ENCODE measurements at regions not wholly inside any gene's neighbourhood (a gene's known extent, or its start where the extent isn't known, plus 50 kb on each side); places are given as distances from the start of the nearest gene placed in this dataset.

DNA sequence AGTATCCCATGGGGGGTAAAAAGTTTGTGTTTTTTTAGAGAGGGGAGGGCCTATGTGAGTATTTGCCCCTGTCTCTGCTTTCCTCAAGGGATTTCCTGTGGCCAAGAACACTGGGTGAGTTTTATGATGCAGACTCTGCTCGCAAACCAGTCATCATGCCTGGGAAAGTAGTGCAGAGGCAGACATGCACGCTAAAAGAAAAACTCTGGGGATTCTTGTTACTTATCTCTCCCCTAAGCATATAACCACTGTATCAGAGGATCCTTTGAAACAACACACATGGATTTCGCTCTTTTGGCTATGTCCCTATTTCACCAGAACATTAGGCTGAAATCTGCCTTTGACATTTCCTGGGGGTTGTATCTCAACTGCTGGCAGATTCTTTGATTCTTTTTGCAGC, 1845.8 kb upstream of the SEL1L start:
- H3K4me3 ChIP-seq (ENCODE audit: low read depth, low read length), result no peak overlapping the region
- TF ChIP-seq, protein P1, sequence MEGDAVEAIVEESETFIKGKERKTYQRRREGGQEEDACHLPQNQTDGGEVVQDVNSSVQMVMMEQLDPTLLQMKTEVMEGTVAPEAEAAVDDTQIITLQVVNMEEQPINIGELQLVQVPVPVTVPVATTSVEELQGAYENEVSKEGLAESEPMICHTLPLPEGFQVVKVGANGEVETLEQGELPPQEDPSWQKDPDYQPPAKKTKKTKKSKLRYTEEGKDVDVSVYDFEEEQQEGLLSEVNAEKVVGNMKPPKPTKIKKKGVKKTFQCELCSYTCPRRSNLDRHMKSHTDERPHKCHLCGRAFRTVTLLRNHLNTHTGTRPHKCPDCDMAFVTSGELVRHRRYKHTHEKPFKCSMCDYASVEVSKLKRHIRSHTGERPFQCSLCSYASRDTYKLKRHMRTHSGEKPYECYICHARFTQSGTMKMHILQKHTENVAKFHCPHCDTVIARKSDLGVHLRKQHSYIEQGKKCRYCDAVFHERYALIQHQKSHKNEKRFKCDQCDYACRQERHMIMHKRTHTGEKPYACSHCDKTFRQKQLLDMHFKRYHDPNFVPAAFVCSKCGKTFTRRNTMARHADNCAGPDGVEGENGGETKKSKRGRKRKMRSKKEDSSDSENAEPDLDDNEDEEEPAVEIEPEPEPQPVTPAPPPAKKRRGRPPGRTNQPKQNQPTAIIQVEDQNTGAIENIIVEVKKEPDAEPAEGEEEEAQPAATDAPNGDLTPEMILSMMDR (IDR thresholded peaks at IDR 0.05; ENCODE audit: insufficient read depth, low read length, severe bottlenecking), result no peak
- FAIRE-seq (peak; percentile 7), DNase-seq (ENCODE audit: low read depth) (no peak)
- H3K27me3 ChIP-seq (ENCODE audit: control insufficient read depth, insufficient read depth, low read length), result no peaks in the 10 kb centered on the region
- H3K36me3 ChIP-seq (ENCODE audit: control insufficient read depth, insufficient read depth, low read length), result no peaks in the 10 kb centered on the region

DNA sequence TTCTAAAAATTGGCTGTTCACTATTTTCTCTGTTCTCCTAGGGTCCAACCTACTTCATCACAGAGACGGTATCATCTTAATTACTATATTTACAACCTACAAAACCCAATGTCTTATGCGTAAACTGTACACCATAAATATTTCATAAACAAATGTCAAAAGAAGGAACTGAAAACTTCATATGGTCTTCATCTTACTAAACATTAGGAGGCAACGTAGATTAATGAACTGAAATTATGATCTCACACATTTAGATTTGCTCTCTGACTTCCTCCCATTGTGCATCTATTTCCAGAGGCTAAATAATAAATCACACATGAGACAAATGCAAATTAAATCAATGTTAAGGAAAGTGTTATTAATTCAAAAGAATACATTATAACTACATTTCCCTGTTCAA, 1850.6 kb upstream of the SEL1L start:
- TF ChIP-seq, protein P1 (IDR thresholded peaks at IDR 0.05; ENCODE audit: insufficient read depth, low read length, severe bottlenecking), result no peak
- no peaks in the 10 kb centered on the region for H3K27me3 ChIP-seq (ENCODE audit: control insufficient read depth, insufficient read depth, low read length)
- FAIRE-seq, result no peak
- no peaks in the 10 kb centered on the region for H3K36me3 ChIP-seq (ENCODE audit: control insufficient read depth, insufficient read depth, low read length)
- DNase-seq (ENCODE audit: low read depth), result no peak
- H3K4me3 ChIP-seq (ENCODE audit: low read depth, low read length), result no peak overlapping the region

DNA sequence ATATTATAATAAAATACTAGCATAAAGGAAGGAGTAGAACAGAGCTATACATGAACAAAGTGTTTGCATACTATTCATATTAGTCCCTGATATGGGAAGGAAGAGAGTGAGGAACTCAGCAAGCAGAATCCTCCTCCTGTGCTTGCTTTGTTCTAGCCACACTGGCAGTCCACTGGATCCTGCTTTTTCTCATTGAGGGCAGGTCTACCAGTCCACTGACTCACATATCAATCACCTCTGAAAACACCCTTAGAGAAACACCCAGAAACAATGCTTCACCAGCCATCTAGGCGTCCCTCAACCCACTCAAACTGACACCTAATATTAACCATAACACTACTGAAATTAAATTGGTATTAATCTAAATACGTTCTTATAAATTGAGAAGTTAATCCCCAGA, 1861.7 kb upstream of the SEL1L start:
- DNase-seq (ENCODE audit: low read depth), result peak; percentile 26
- TF ChIP-seq, protein P1 (IDR thresholded peaks at IDR 0.05; ENCODE audit: insufficient read depth, low read length, severe bottlenecking), result no peak
- Histone ChIP-seq H3K27me3 (ENCODE audit: control insufficient read depth, insufficient read depth, low read length) (no peaks in the 10 kb centered on the region), H3K4me3 (ENCODE audit: low read depth, low read length) (no peak overlapping the region), H3K36me3 (ENCODE audit: control insufficient read depth, insufficient read depth, low read length) (no peaks in the 10 kb centered on the region)
- FAIRE-seq, result no peak

DNA sequence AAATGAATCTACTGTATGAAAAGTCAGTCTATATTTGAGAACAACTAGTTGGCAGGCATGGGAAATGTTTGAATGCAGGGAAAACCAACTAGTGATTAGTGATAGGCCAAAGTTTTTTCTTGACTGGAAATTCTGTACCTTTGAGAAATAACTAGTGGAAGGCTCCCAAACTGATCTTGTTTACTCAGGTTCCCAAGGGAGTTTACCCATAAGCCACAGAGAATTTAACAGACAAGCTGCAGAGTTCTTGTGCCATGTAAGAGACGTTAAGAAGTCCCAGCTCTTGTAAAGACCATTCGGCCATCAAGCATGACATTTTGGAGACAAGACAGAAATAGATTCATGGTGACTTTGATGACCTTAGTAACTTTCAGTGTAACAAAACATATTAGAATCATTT, 1882.8 kb upstream of the SEL1L start:
- FAIRE-seq (no peak), DNase-seq (ENCODE audit: low read depth) (no peak)
- H3K36me3 ChIP-seq (ENCODE audit: control insufficient read depth, insufficient read depth, low read length), result no peaks in the 10 kb centered on the region
- no peaks in the 10 kb centered on the region for H3K27me3 ChIP-seq (ENCODE audit: control insufficient read depth, insufficient read depth, low read length)
- H3K4me3 ChIP-seq (ENCODE audit: low read depth, low read length), result no peak overlapping the region
- TF ChIP-seq, protein P1 (IDR thresholded peaks at IDR 0.05; ENCODE audit: insufficient read depth, low read length, severe bottlenecking), result no peak

DNA sequence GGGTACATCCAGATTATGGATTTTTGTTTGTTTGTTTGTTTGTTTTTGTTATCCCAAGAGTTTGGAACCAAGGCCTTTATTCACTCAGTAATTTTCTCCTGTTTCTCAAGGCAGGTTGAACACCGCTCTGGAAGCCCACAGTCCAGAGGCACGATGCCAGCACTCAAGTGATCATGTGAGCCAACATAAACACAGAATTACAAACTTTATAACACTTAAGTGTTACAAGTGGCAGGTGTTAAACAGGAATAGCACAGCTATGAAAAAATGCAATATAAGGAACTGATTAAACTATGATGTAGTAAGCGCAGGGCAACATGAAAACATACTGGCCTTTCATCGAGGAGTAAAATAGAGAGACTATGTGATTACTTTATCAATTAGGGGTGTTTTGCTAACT, 1885.8 kb upstream of the SEL1L start:
- Histone ChIP-seq H3K4me3 (ENCODE audit: low read depth, low read length) (no peak overlapping the region), H3K36me3 (ENCODE audit: control insufficient read depth, insufficient read depth, low read length) (no peaks in the 10 kb centered on the region), H3K27me3 (ENCODE audit: control insufficient read depth, insufficient read depth, low read length) (no peaks in the 10 kb centered on the region)
- FAIRE-seq, result no peak
- TF ChIP-seq, protein P1 (IDR thresholded peaks at IDR 0.05; ENCODE audit: insufficient read depth, low read length, severe bottlenecking), result no peak
- no peak for DNase-seq (ENCODE audit: low read depth)

DNA sequence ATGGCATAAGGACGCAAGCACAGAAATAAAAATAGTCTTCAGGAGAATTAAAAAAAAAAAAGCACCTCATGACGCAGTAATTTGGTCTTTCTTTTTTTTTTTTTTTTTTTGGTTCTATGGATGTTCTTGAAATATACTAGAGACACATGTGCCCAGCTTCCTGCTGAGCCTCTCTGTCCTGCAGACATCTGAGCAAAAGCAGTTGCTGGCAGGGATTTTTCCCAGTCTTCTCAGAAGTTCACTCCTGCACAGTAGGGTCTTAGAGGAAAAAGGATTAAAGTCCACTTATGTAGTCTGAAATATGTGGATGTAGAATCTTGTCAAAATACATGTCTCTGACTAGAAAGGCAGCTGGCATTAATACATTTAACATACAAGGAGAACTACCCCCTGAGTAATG, 1888.1 kb upstream of the SEL1L start:
- Histone ChIP-seq H3K36me3 (ENCODE audit: control insufficient read depth, insufficient read depth, low read length) (no peaks in the 10 kb centered on the region), H3K27me3 (ENCODE audit: control insufficient read depth, insufficient read depth, low read length) (no peaks in the 10 kb centered on the region), H3K4me3 (ENCODE audit: low read depth, low read length) (no peak overlapping the region)
- DNase-seq (ENCODE audit: low read depth) (no peak), FAIRE-seq (no peak)
- TF ChIP-seq, protein P1 (IDR thresholded peaks at IDR 0.05; ENCODE audit: insufficient read depth, low read length, severe bottlenecking), result no peak
